AG09319 (cell line): ENCODE measurements at regions not wholly inside any gene's neighbourhood (a gene's known extent, or its start where the extent isn't known, plus 50 kb on each side); places are given as distances from the start of the nearest gene placed in this dataset.

Experiments used
- DNase-seq: peaks from one replicate; pipeline ENCODE4 v3.0.0-alpha.2; 2010; ENCODE audit warnings: low read depth; ENCODE audit errors: extremely low read depth
- CTCF ChIP-seq: IDR thresholded peaks from 2 replicates; pipeline ENCODE4 v1.5.1; 2011; ENCODE audit warnings: low read depth, mild to moderate bottlenecking, inconsistent platforms, low read length, moderate library complexity

GRCh38 chr18:47758000-47758399 is 172.5 kb downstream of the SMAD2 start:
- TF ChIP-seq CTCF = peak; percentile 30
- DNase-seq = no peak

- peak; percentile 99 for TF ChIP-seq CTCF
- DNase-seq = peak; percentile 3
These were observed 174.0 kb downstream of the SMAD2 start for GRCh38 chr18:47756364-47757016.

- TF ChIP-seq CTCF = no peak
- no peak for DNase-seq
These were observed 175.4 kb downstream of the SMAD2 start for GRCh38 chr18:47755102-47755456.

GRCh38 chr18:47754311-47755101 is 176.0 kb downstream of the SMAD2 start:
- DNase-seq = no peak
- peak; percentile 66 for TF ChIP-seq CTCF

- DNase-seq = no peak
These were observed 177.4 kb downstream of the SMAD2 start for GRCh38 chr18:47752796-47753645.

GRCh38 chr18:47750889-47751423 is 179.5 kb downstream of the SMAD2 start:
- no peak for DNase-seq
- no peak for TF ChIP-seq CTCF

More at GRCh38 chr18:47752796-47753645, 177.4 kb downstream of the SMAD2 start:
- TF ChIP-seq CTCF = no peak
